SU-DHL-6 (cell line): ENCODE measurements at regions not wholly inside any gene's neighbourhood (a gene's known extent, or its start where the extent isn't known, plus 50 kb on each side); places are given as distances from the start of the nearest gene placed in this dataset.

Experiments used
- CTCF ChIP-seq: fragments of 200-600 bp; sonication (generic); IDR thresholded peaks from one replicate; pipeline ENCODE4 v1.5.1; 2017; ENCODE audit warnings: antibody characterized with exemption, mild to moderate bottlenecking, low read length, moderate library complexity; ENCODE audit not compliant: insufficient read depth, poor library complexity, severe bottlenecking
- EZH2phosphoT487 ChIP-seq: fragments of 200-600 bp; sonication (generic), shearing (Covaris generic); conservative IDR thresholded peaks from 2 replicates; pipeline ENCODE4 v1.6.1; 2018; ENCODE audit warnings: mild to moderate bottlenecking, antibody characterized with exemption, low read length, moderate library complexity, mixed read lengths

GRCh38 chr1:121448851-121449250, 264.1 kb downstream of the SRGAP2C start:
- TF ChIP-seq CTCF (no peak), EZH2phosphoT487 (no peak)
